Transverse colon (tissue), 4 donors: ENCODE measurements at regions not wholly inside any gene's neighbourhood (a gene's known extent, or its start where the extent isn't known, plus 50 kb on each side); places are given as distances from the start of the nearest gene placed in this dataset.

Source experiments
- DNase-seq: peaks from one replicate; pipeline ENCODE4 v3.0.0-alpha.2; 2019
- H3K27ac ChIP-seq, 4 donors: fragments of 200-600 bp; sonication (generic); 2 replicates each; pipeline ENCODE4 v1.5.1; 2016 to 2018; ENCODE audit warnings: inconsistent platforms in 4 of 4
- H3K27me3 ChIP-seq: fragments of 200-600 bp; sonication (generic); 2 replicates; pipeline ENCODE4 v1.5.1; 2017; ENCODE audit warnings: inconsistent platforms
- H3K36me3 ChIP-seq, 4 donors: fragments of 200-600 bp; sonication (generic); 2 replicates each; pipeline ENCODE4 v1.5.1; 2017 to 2019; ENCODE audit warnings: inconsistent platforms in 4 of 4
- H3K4me1 ChIP-seq, 4 donors: fragments of 200-600 bp; sonication (generic); 2 replicates each; pipeline ENCODE4 v1.5.1; 2017 to 2020; ENCODE audit warnings: inconsistent platforms in 4 of 4
- H3K4me3 ChIP-seq, 4 donors: fragments of 200-600 bp; sonication (generic); 1 replicate in 1 of 4; 2 replicates in 3 of 4; pipeline versions ENCODE4 v1.5.1 to v1.6.1; 2017 to 2019; ENCODE audit warnings: inconsistent platforms in 4 of 4
- H3K9me3 ChIP-seq, 2 donors: fragments of 200-600 bp; sonication (generic); 2 replicates each; pipeline ENCODE4 v1.5.1; 2017 to 2019; ENCODE audit warnings: inconsistent platforms in 2 of 2
- CTCF ChIP-seq, 5 experiments: fragments of 200-600 bp in 3 of 5; fragments of 450-650 bp in 2 of 5; sonication (generic) in 3 of 5; IDR thresholded peaks; 1 replicate in 2 of 5; 2 replicates in 3 of 5; pipeline ENCODE4 v1.5.1; 2016 to 2017; ENCODE audit warnings: antibody characterized with exemption in 5 of 5, inconsistent platforms in 3 of 5, mild to moderate bottlenecking in 2 of 5, moderate library complexity in 1 of 5
- EP300 ChIP-seq: sonication (generic); formaldehyde crosslinking; IDR thresholded peaks from one replicate; pipeline ENCODE4 v1.6.1; 2017; ENCODE audit warnings: antibody characterized with exemption, low read depth
- POLR2A ChIP-seq: fragments of 450-650 bp; IDR thresholded peaks from one replicate; pipeline ENCODE4 v1.6.1; 2016; ENCODE audit warnings: antibody characterized with exemption, mild to moderate bottlenecking, moderate library complexity
- POLR2AphosphoS5 ChIP-seq, 3 donors: sonication (generic); formaldehyde crosslinking; IDR thresholded peaks; one replicate each; pipeline ENCODE4 v1.6.1; 2016; ENCODE audit warnings: antibody characterized with exemption in 3 of 3
- WGBS, 2 donors: methylation state at CpG; one replicate each; pipeline ENCODE4 v1.1.5; 2018; ENCODE audit warnings: low coverage in 1 of 2; 5-methylcytosine and 5-hydroxymethylcytosine counted together
- in situ Hi-C, 4 donors: fragments of 200-750 bp; cut with MboI; loops; one replicate each; pipeline versions ENCODE4 v1.15.0 to v1.15.1; 2017; ENCODE audit warnings: low sequenced_read_pairs in 3 of 4, low pct_ligation_motif_present in 1 of 4, low pct_unique_long_range_greater_than_20kb in 1 of 4
- intact Hi-C: fragments of 100-400 bp; cut with DNase I; formaldehyde crosslinking; loops from one replicate; pipeline ENCODE4 v1.15.1; 2023; ENCODE audit warnings: low total_unique reads

GRCh38 chr2:215772634-215773563, 240.5 kb downstream of the MREG start:
- H3K4me3 ChIP-seq = no peak overlapping the region
- no peak for DNase-seq
- H3K27me3 ChIP-seq = no peaks in the 10 kb centered on the region
- WGBS, 2 donors = 79 to 80% methylated on average over 5 of the region's 5 CpGs
- H3K4me1 ChIP-seq = peaks cover 0 to 21% (median 11%) of the 10 kb centered on the region in 4 donors
- no peaks in the 10 kb centered on the region for H3K9me3 ChIP-seq
- H3K36me3 ChIP-seq = no peaks in the 10 kb centered on the region
- in situ Hi-C loops (no loop called here), intact Hi-C loops (loop anchor here (10.0 kb wide), 1 partner anchor 48 kb away; no protein-coding TSS in a partner anchor)
- no peak for TF ChIP-seq CTCF (IDR thresholded peaks at IDR 0.05)
- TF ChIP-seq EP300 = no peak
- TF ChIP-seq POLR2AphosphoS5 (IDR thresholded peaks at IDR 0.05) = no peak
- no peak for TF ChIP-seq POLR2A
- peak overlapping the region in 3 of 4 donors; percentile 4 to 70 (median 69) for H3K27ac ChIP-seq

- in situ Hi-C loops = no loop called here
- no peaks in the 10 kb centered on the region for H3K36me3 ChIP-seq
- peak overlapping the region; percentile 4 to 70 (median 57) for H3K27ac ChIP-seq
- peaks cover 0 to 5% of the 10 kb centered on the region in 2 donors for H3K9me3 ChIP-seq
- no peak overlapping the region for H3K4me3 ChIP-seq
- intact Hi-C loops = loop anchor here (10.0 kb wide), 1 partner anchor 47 kb away; no protein-coding TSS in a partner anchor
- 0 to 44% methylated on average over 1 of the region's 1 CpG for WGBS, 2 donors
- H3K27me3 ChIP-seq = no peaks in the 10 kb centered on the region
- peaks cover 0 to 21% (median 11%) of the 10 kb centered on the region in 4 donors for H3K4me1 ChIP-seq
- TF ChIP-seq POLR2AphosphoS5 (IDR thresholded peaks at IDR 0.05) = no peak
- no peak for TF ChIP-seq POLR2A
- TF ChIP-seq CTCF (IDR thresholded peaks at IDR 0.05) = no peak
- no peak for TF ChIP-seq EP300
- no peak for DNase-seq
These were observed 241.3 kb downstream of the MREG start for GRCh38 chr2:215772003-215772402.

GRCh38 chr2:215771241-215771640, 242.1 kb downstream of the MREG start:
- in situ Hi-C loops = no loop called here
- TF ChIP-seq POLR2AphosphoS5 (IDR thresholded peaks at IDR 0.05) (no peak), CTCF (IDR thresholded peaks at IDR 0.05) (no peak), EP300 (no peak), POLR2A (no peak)
- intact Hi-C loops = loop anchor here (10.0 kb wide), 1 partner anchor 46 kb away; no protein-coding TSS in a partner anchor
- H3K36me3 ChIP-seq = no peaks in the 10 kb centered on the region
- no peak for DNase-seq
- no peaks in the 10 kb centered on the region for H3K27me3 ChIP-seq
- 86 to 96% methylated on average over 2 of the region's 2 CpGs for WGBS, 2 donors
- peak overlapping the region; percentile 4 to 70 (median 57) for H3K27ac ChIP-seq
- peaks cover 0 to 21% (median 11%) of the 10 kb centered on the region in 4 donors for H3K4me1 ChIP-seq
- H3K9me3 ChIP-seq = peaks cover 0 to 5% of the 10 kb centered on the region in 2 donors
- H3K4me3 ChIP-seq = no peak overlapping the region

GRCh38 chr2:215770668-215771067, 242.7 kb downstream of the MREG start:
- peaks cover 0 to 21% (median 11%) of the 10 kb centered on the region in 4 donors for H3K4me1 ChIP-seq
- in situ Hi-C loops = no loop called here

More at GRCh38 chr2:215770668-215771067, 242.7 kb downstream of the MREG start:
- intact Hi-C loops = loop anchor here (10.0 kb wide), 1 partner anchor 46 kb away; no protein-coding TSS in a partner anchor
- peaks cover 0 to 5% of the 10 kb centered on the region in 2 donors for H3K9me3 ChIP-seq
- no peak for DNase-seq
- WGBS, 2 donors = 85 to 90% methylated on average over 4 of the region's 4 CpGs
- H3K36me3 ChIP-seq = no peaks in the 10 kb centered on the region
- no peak overlapping the region for H3K4me3 ChIP-seq
- TF ChIP-seq CTCF (IDR thresholded peaks at IDR 0.05) (no peak), POLR2AphosphoS5 (IDR thresholded peaks at IDR 0.05) (no peak), EP300 (no peak), POLR2A (no peak)
- H3K27ac ChIP-seq = peak overlapping the region in 1 of 4 donors; percentile 70
- no peaks in the 10 kb centered on the region for H3K27me3 ChIP-seq
